ENCODE measurements at regions not wholly inside any gene's neighbourhood (a gene's known extent, or its start where the extent isn't known, plus 50 kb on each side); places are given as distances from the start of the nearest gene placed in this dataset.

DNA sequence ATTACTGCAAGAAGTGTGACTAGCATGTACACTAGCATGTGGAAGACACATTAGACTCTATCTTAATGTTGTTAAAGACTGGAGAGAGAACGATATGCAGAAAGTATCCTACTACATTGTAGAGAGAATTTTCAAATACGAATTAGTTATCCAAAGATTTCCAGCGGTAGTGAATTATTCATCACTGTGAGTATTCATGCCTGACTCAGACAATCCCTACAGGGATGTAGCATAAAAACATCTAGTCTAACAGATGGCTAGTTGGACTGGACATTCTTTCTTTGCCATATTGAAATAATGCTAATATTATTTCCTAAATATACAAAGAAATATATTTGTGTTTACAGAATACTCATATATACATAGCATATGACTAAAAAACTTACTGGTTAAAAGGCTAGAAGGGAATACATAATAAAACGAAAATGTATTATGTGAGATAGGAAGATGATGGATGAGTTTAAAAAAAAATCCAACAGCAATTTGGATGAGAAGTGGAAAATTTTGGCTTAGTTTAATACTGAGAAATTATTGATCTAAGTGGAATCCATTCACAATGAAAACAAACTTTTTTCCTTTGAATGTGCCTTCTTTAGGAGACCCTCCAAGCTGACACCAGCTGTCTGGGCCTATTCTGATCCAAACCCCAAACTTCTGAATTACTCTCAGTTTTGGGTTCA lies 580.7 kb downstream of the RFPL4B start:
- DNase-seq (ENCODE audit: low spot score) = no peak
- no peak for TF ChIP-seq CTCF (IDR thresholded peaks at IDR 0.05; ENCODE audit: extremely low read depth, missing control alignments)

- DNase-seq (ENCODE audit: low spot score) = no peak
- no peak for TF ChIP-seq CTCF (IDR thresholded peaks at IDR 0.05; ENCODE audit: extremely low read depth, missing control alignments)
Observed at GRCh38 chr6:112929641-112930040, 582.5 kb downstream of the RFPL4B start.

GRCh38 chr6:112931832-112932231 lies 584.7 kb downstream of the RFPL4B start:
- TF ChIP-seq CTCF (IDR thresholded peaks at IDR 0.05; ENCODE audit: extremely low read depth, missing control alignments) = no peak
- no peak for DNase-seq (ENCODE audit: low spot score)

GRCh38 chr6:112933947-112934346 lies 586.8 kb downstream of the RFPL4B start:
- no peak for DNase-seq (ENCODE audit: low spot score)
- TF ChIP-seq CTCF (IDR thresholded peaks at IDR 0.05; ENCODE audit: extremely low read depth, missing control alignments) = no peak

DNA sequence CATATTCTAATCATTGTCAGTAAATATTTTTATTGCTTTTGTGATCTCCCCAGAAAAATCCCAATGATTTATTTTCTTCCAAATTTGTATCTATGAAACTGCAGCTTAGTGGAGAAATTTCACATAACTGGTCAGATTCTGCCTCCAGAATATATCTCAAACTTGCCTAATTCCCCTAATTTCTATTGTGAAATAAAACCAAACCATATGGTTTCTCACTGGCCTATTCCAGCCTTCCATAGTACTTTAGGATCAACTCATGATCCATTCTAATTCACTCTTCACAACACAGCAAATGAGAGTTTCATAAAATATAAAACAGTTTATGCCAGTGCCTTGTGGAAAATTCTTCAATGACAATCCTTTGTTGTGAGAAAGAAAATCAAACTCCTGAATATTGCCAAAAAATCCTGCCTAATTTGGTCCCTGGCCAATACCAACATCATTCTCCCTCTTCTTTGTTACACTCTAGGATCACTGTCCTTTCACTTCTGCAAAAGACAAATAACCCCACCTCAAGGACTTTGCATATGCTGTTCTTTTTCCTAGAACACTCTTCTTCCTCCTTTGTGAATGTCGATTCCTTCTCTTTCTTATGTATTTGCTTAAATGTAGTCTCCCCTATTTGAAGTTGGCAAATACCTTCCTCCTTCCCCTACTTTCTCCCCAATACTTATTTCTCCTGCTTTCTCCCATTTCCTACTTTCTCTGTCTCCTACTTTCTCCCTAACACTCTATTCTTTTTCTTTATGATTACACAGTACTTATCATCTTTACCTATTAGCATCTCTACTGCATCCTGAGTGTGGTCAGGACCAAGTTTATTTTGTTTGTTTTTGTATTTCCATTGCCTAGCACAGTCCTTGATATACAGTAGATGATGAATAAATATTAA lies 587.5 kb downstream of the RFPL4B start:
- DNase-seq (ENCODE audit: low spot score) = no peak
- TF ChIP-seq CTCF (IDR thresholded peaks at IDR 0.05; ENCODE audit: extremely low read depth, missing control alignments) = no peak

GRCh38 chr6:112935402-112936078 lies 588.4 kb downstream of the RFPL4B start:
- no peak for TF ChIP-seq CTCF (IDR thresholded peaks at IDR 0.05; ENCODE audit: extremely low read depth, missing control alignments)
- no peak for DNase-seq (ENCODE audit: low spot score)

DNA sequence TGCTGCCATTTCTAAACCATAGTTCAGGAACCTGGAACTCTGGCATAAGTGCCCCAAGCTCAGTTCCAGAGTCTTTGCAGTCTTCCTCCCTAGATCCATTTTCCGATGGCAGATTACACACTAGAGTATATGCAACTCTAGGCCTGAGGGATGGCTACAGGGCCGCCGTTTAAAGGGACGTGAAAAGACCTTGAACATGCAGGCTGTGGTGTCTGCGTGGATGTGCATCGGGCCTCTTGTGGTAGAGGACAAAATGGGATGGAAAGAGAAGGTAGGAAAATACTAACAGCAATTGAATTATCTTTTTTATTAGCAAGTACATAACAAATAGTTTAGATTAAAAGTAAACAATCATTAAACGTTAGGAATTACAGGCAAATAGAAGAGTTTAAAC lies 588.9 kb downstream of the RFPL4B start:
- no peak for DNase-seq (ENCODE audit: low spot score)
- no peak for TF ChIP-seq CTCF (IDR thresholded peaks at IDR 0.05; ENCODE audit: extremely low read depth, missing control alignments)

All from GM20000 (cell line).